Epithelial cell of proximal tubule (primary cell): ENCODE measurements at regions not wholly inside any gene's neighbourhood (a gene's known extent, or its start where the extent isn't known, plus 50 kb on each side); places are given as distances from the start of the nearest gene placed in this dataset.
"Not testable (repeated sequence)": the region's sequence is repeated elsewhere in the genome, so short reads cannot be mapped to it uniquely, and the experiment has no call there.

ENCODE experiments used
- DNase-seq: peaks from one replicate; pipeline ENCODE4 v3.0.0-alpha.2; 2011; ENCODE audit warnings: low read depth
- H3K4me3 ChIP-seq: 2 replicates; pipeline ENCODE4 v1.5.1; 2011; ENCODE audit warnings: low read depth, mild to moderate bottlenecking, low read length
- TF ChIP-seq, protein P1 (sequence below): conservative IDR thresholded peaks from 2 replicates; pipeline ENCODE4 v1.5.1; 2012; ENCODE audit warnings: low read depth, mild to moderate bottlenecking, low read length

DNA sequence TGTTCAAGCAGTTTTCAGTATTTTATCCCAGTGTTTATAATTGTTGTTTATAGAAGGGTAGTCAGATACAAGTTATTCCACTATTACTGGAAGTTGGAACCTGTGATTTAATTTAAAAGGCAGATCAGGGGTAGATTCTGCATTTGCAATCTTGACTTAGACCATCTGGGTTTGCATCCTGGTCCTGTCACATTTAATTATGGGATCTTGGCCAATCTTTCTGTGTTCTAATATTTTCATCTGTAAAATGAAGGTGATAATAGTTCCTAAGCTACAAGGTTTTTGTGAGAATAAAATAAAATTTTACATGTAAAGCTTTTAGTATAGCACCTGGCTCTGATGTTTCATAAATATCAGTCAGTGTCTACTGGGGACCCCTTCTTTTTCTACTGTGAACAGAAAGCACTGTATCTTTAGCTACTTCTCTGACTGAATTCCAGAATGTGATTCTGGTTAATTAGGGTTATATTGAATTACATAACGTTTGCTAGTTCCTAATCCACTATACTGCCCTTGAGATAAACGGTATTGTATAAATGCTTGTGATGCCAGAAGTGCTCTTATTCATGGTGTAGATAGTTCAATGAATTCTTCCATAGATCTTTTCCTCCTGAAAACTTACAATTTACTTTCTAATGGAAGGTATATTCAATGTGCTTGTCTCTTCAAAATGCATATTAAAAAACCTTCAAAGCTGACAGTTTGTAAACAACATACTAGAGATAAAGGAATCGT lies 131.0 kb downstream of the KCNK1 start:
- DNase-seq: no peak
- H3K4me3 ChIP-seq: no peak overlapping the region
- TF ChIP-seq, protein P1, sequence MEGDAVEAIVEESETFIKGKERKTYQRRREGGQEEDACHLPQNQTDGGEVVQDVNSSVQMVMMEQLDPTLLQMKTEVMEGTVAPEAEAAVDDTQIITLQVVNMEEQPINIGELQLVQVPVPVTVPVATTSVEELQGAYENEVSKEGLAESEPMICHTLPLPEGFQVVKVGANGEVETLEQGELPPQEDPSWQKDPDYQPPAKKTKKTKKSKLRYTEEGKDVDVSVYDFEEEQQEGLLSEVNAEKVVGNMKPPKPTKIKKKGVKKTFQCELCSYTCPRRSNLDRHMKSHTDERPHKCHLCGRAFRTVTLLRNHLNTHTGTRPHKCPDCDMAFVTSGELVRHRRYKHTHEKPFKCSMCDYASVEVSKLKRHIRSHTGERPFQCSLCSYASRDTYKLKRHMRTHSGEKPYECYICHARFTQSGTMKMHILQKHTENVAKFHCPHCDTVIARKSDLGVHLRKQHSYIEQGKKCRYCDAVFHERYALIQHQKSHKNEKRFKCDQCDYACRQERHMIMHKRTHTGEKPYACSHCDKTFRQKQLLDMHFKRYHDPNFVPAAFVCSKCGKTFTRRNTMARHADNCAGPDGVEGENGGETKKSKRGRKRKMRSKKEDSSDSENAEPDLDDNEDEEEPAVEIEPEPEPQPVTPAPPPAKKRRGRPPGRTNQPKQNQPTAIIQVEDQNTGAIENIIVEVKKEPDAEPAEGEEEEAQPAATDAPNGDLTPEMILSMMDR: no peak

DNA sequence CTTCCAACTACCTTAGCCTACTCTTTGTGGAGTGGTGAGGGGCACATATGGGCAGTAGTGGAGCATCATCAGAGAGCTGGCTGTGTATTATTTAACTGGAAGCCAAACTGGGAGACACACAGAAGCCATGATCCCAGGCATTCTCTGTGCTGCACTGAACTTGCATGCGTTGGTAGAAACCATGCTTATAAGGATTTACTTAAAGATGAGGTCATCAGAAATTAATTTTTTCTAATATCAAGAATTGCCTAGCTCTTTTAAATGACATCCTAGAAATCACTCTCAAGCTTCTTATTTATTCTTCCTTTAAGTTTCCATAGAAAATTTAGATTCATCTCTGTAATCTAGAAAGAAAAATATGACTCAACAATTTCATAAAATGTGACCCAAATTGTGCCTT lies 136.2 kb downstream of the KCNK1 start:
- TF ChIP-seq, protein P1: no peak
- no peak for DNase-seq
- H3K4me3 ChIP-seq: no peak overlapping the region

DNA sequence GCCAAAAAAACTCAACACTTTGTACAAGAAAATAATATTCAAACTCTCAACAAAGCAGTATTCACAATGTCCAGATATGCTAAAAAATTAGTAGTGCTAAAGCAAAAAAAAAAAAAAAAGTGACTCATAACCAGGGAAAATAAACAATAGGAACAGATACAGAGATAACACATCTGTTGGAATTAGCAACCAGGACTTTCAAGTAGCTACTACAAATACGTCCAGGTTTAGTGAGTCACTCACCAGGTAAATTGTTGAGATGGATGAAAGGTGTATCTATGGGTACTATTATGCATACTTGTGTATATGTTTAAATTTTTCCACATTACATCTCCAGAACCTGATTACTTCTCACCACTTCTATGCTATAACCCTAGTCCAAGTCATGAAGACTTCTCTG lies 144.8 kb upstream of the SLC35F3 start:
- H3K4me3 ChIP-seq: no peak overlapping the region
- DNase-seq: no peak
- TF ChIP-seq, protein P1: no peak

DNA sequence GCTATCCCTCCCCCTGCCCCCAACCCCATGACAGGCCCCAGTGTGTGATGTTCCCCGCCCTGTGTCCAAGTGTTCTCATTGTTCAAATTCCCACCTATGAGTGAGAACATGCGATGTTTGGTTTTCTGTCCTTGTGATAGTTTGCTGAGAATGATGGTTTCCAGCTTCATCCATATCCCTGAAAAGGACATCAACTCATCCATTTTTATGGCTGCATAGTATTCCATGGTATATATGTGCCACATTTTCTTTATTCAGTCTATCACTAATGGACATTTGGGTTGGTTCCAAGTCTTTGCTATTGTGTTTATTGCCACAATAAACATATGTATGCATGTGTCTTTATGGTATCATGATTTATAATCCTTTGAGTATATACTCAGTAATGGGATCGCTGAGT lies 140.2 kb upstream of the SLC35F3 start:
- not testable (repeated sequence) for H3K4me3 ChIP-seq, DNase-seq

DNA sequence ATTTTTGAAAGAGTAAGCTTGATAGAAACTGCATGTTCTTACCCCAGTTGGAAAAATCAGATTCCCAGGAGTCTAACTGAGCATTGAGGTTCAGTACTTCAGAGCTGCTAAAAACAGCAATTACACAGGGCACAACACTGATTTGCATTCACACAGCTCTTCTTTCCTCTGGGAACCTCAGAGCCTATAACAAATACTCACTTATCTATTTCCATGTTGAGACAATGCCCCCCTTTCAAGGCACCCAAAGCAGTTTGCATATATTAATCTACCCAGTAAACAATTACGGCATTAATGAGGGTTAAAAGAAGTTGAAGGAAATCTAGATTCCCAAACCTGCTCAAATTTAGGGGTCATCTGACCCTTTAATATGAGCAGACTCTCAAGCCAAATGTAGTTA lies 126.9 kb upstream of the SLC35F3 start:
- TF ChIP-seq, protein P1: no peak
- no peak for DNase-seq
- no peak overlapping the region for H3K4me3 ChIP-seq

DNA sequence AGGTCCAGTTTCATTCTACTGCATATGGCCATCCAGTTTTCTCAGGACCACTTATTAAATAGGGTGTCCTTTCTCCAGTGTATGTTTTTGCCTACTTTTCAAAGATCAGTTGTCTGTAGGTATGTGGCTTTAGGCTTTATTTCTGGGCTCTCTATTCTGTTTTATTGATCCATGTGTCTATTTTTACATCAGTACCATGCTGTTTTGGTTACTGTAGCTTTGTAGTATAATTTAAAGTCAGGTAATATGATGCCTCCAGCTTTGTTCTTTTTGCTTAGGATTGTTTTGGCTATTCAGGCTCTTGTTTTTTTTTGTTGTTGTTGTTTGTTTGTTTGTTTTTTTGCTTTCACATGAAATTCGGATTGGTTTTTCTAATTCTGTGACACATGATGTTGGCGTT lies 124.4 kb upstream of the SLC35F3 start:
- TF ChIP-seq, protein P1: no peak
- no peak overlapping the region for H3K4me3 ChIP-seq
- DNase-seq: no peak

DNA sequence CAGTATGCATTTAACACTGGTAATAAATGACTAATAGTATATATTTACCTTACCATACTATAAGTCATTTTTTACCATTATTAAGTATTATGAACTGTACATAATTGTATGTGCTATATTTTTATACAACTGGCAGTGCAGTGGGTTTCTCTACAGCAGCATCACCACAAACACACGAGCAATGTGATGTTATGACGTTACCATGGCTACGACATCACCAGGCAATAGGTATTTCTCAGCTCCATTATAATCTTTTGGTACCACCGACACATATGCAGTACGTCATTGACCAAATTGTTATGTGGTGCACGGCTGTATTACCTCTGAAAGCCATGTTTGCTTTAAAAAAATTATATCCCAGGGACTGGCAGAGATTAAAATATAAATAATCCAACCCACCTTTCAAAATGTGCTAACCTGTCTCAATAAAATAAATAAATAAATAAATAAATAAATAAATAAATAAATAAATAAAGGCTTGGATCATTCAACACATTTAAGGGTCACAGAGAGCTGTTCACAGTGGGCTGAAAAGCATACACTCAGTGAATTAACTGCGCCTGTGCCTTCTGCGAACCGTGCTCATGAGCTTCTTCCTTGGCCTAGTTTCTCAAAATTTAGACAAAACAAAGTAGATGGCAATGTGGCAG lies 121.4 kb upstream of the SLC35F3 start:
- TF ChIP-seq, protein P1: no peak
- H3K4me3 ChIP-seq: no peak overlapping the region
- DNase-seq: no peak
